Heart left ventricle (tissue), 13 donors: ENCODE measurements at regions not wholly inside any gene's neighbourhood (a gene's known extent, or its start where the extent isn't known, plus 50 kb on each side); places are given as distances from the start of the nearest gene placed in this dataset.

ENCODE experiments used
- POLR2A ChIP-seq, 2 donors: fragments of 450-650 bp; IDR thresholded peaks; one replicate each; pipeline ENCODE4 v1.6.1; 2017; ENCODE audit warnings: antibody characterized with exemption in 2 of 2, mild to moderate bottlenecking in 2 of 2, moderate library complexity in 2 of 2
- TF ChIP-seq, protein P1 (sequence below), 12 donors: fragments of 200-600 bp; sonication (generic) in 4 of 12; IDR thresholded peaks; one replicate each; pipeline versions ENCODE4 v1.5.0 to v1.8.0; 2018 to 2022; ENCODE audit warnings: antibody characterized with exemption in 12 of 12, mild to moderate bottlenecking in 5 of 12
- donor health status: ischemic (EF 13 %, LVEDD 7.1; RV severe dilation, severe dysfunction).
- donor health status: DM: no; HTN: yes; CAD: no.
- donor health status: DM: no; HTN: no; CAD: no.
- donor health status: ischemic (EF 25% LVEDD 6.9; RV normal size, moderate dysfunction).
- donor health status: ischemic (EF 25% LVEDD 5.7; RV mildly dilated, moderate dysfunction).
- donor health status: ischemic (EF 35%, LVEDD 5.7; RV mildly dilated, moderate dysfunction).
- donor health status: nonischemic (EF 11% LVEDD 7.7; RV severe dilation, severe dysfunction).
- donor health status: DM: yes; HTN: yes; CAD: no.
- donor health status: PGD.
- donor health status: ischemic (EF 29% LVEDD 5.4; RV normal size, mild dysfunction).
- donor health status: nonischemic (EF 23%, LVEDD 6.1; RV moderate dilation, normal function).

DNA sequence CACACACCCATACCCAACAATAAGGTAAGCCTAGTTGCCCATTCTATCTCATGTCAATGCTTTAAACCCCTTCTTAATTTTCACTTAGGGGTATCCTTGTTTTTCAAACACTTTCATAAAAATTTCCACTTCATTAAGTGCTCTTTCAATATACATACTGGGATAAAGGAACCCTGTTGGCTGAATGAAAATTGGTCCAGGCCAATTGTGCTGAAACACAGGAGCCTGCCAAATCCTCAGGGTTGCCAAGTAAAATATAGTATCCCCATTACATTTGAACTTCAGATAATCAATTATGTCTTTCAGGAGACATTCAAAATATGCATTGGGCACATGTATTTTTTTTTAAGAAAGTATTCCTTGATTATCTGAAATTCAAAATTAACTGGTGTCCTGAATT lies 1131.1 kb downstream of the SLITRK1 start:
- TF ChIP-seq, protein P1, sequence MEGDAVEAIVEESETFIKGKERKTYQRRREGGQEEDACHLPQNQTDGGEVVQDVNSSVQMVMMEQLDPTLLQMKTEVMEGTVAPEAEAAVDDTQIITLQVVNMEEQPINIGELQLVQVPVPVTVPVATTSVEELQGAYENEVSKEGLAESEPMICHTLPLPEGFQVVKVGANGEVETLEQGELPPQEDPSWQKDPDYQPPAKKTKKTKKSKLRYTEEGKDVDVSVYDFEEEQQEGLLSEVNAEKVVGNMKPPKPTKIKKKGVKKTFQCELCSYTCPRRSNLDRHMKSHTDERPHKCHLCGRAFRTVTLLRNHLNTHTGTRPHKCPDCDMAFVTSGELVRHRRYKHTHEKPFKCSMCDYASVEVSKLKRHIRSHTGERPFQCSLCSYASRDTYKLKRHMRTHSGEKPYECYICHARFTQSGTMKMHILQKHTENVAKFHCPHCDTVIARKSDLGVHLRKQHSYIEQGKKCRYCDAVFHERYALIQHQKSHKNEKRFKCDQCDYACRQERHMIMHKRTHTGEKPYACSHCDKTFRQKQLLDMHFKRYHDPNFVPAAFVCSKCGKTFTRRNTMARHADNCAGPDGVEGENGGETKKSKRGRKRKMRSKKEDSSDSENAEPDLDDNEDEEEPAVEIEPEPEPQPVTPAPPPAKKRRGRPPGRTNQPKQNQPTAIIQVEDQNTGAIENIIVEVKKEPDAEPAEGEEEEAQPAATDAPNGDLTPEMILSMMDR (IDR thresholded peaks at IDR 0.05): no peak
- TF ChIP-seq POLR2A (IDR thresholded peaks at IDR 0.05): no peak
